ENCODE measurements at regions not wholly inside any gene's neighbourhood (a gene's known extent, or its start where the extent isn't known, plus 50 kb on each side); places are given as distances from the start of the nearest gene placed in this dataset.

GRCh38 chr11:134634897-134635831 is 223.1 kb upstream of the B3GAT1 start:
- TF ChIP-seq POLR2A (IDR thresholded peaks at IDR 0.05) = no peak
- TF ChIP-seq, protein P1, sequence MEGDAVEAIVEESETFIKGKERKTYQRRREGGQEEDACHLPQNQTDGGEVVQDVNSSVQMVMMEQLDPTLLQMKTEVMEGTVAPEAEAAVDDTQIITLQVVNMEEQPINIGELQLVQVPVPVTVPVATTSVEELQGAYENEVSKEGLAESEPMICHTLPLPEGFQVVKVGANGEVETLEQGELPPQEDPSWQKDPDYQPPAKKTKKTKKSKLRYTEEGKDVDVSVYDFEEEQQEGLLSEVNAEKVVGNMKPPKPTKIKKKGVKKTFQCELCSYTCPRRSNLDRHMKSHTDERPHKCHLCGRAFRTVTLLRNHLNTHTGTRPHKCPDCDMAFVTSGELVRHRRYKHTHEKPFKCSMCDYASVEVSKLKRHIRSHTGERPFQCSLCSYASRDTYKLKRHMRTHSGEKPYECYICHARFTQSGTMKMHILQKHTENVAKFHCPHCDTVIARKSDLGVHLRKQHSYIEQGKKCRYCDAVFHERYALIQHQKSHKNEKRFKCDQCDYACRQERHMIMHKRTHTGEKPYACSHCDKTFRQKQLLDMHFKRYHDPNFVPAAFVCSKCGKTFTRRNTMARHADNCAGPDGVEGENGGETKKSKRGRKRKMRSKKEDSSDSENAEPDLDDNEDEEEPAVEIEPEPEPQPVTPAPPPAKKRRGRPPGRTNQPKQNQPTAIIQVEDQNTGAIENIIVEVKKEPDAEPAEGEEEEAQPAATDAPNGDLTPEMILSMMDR (IDR thresholded peaks at IDR 0.05) = no peak

Measured in uterus (tissue), 2 donors.